Esophagus (tissue), 2 donors: ENCODE measurements at regions not wholly inside any gene's neighbourhood (a gene's known extent, or its start where the extent isn't known, plus 50 kb on each side); places are given as distances from the start of the nearest gene placed in this dataset.

Experiments
- H3K27ac ChIP-seq, 2 donors: one replicate each; pipeline ENCODE4 v1.5.1; 2013; ENCODE audit warnings: low read depth in 2 of 2, mild to moderate bottlenecking in 2 of 2, inconsistent platforms in 1 of 2, low read length in 1 of 2, moderate library complexity in 1 of 2
- H3K27me3 ChIP-seq, 2 donors: one replicate each; pipeline ENCODE4 v1.6.1; 2013; ENCODE audit warnings: low read length in 2 of 2, control low read depth in 1 of 2, mild to moderate bottlenecking in 1 of 2; ENCODE audit not compliant: insufficient read depth in 2 of 2, control insufficient read depth in 1 of 2
- H3K36me3 ChIP-seq, 2 donors: one replicate each; pipeline ENCODE4 v1.6.1; 2013; ENCODE audit warnings: low read length in 1 of 2; ENCODE audit not compliant: control insufficient read depth in 2 of 2, insufficient read depth in 2 of 2
- H3K4me1 ChIP-seq, 2 donors: one replicate each; pipeline ENCODE4 v1.6.1; 2013; ENCODE audit warnings: low read length in 1 of 2; ENCODE audit not compliant: control insufficient read depth in 2 of 2, insufficient read depth in 2 of 2
- H3K4me3 ChIP-seq, 2 donors: one replicate each; pipeline ENCODE4 v1.5.1; 2013; ENCODE audit warnings: low read length in 2 of 2, mild to moderate bottlenecking in 2 of 2, low read depth in 1 of 2, moderate library complexity in 1 of 2
- H3K9me3 ChIP-seq, 2 donors: one replicate each; pipeline ENCODE4 v1.6.1; 2013; ENCODE audit warnings: mild to moderate bottlenecking in 2 of 2, low read depth in 1 of 2, low read length in 1 of 2, moderate library complexity in 1 of 2; ENCODE audit not compliant: control insufficient read depth in 2 of 2, insufficient read depth in 1 of 2
- WGBS, 2 donors: extraction: QIAGEN DNeasy Blood & Tissue Kit; methylation state at CpG; one replicate each; pipeline ENCODE4 v1.1.7; 2013; 5-methylcytosine and 5-hydroxymethylcytosine counted together
- donor health status: healthy with polysubstance abuse.
- donor health status: Bipolar disorder and iron deficiency.

DNA sequence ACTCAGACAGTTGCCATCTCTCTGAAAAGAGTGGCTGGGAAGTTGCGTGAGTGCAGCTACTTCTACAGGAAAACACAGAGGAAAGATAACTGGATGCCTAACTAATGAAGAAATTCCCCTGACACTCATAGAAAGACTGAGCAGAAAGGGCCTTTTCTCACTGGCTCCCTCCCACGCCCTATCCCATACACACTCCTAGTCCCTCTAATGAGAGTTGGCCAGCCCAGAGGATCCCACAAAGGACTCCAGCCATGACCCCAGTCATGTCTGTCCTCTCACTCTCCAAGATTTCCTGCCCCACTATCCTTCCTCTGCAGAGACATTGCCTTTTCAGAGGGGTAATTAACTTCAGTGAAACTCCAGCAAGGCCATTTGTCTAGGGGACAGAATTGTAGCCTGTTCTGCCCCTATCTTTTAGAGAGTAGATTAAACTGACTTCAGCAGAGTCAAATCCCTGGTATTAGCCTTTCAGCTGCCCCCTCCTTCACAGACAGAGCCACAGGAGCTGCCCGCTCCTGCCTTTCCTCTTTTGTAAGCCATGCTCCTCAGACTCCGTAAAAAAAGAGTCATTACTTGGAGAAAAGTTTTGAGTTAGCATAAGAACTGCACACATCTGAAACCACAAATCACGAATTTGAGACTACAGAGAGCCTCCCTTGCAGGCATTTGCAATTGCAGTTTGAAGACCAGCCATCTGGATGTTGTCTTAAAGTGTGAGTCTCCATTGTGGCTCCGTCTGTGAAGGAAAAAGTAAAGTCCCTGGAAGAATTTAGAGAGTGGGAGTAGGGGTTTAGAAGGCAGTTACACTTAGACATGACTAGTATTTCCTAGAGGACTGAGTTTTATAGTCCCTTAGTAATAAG lies 129.1 kb upstream of the SEMA6D start:
- H3K4me1 ChIP-seq = peaks cover 0 to 1% of the 10 kb centered on the region in 2 donors
- no peaks in the 10 kb centered on the region for H3K36me3 ChIP-seq
- H3K4me3 ChIP-seq = no peak overlapping the region
- no peaks in the 10 kb centered on the region for H3K9me3 ChIP-seq
- 72 to 77% methylated on average over 6 of the region's 6 CpGs for WGBS, 2 donors
- H3K27ac ChIP-seq = no peak overlapping the region
- H3K27me3 ChIP-seq = no peaks in the 10 kb centered on the region

DNA sequence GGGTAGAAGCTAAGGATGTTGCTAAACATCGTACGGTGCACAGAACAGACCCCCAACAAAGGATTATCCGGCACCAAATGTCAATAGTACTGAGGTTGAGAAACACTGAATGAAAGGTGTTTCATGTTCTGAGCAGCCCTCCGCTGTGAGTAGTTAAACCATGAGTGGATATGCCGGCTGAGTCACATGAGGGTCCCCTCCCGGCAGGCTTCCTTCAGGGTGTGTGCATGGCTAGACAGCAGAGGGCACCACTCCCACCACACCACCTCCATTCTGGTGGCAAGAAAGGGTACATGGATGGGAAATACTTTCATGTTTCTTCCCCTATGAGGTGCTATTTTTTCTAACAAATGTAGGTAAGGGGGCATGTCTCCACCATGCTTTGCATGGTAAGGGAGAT lies 128.3 kb upstream of the SEMA6D start:
- Histone ChIP-seq H3K9me3 (no peaks in the 10 kb centered on the region), H3K4me1 (peaks cover 0 to 1% of the 10 kb centered on the region in 2 donors), H3K27me3 (no peaks in the 10 kb centered on the region), H3K36me3 (no peaks in the 10 kb centered on the region), H3K4me3 (no peak overlapping the region), H3K27ac (no peak overlapping the region)
- 93 to 95% methylated on average over 6 of the region's 6 CpGs for WGBS, 2 donors

DNA sequence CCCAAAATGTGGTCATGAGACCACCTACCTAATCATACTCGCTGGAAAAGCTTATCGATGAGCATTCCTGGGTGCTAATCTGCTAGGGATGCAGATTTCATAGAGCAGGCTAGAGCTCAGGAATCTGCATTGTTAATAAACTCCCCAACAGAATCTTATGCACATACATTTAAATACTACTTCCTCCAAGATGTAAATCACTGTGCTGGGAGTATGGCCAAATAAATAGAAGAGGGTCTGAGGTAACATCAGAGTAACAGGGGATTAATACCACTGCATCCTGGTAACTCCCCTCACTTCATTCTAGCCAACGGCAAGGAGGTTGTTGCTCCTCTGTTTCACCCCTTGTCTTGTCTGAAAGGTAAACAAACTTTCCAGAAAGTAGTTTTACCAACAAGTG lies 118.3 kb upstream of the SEMA6D start:
- Histone ChIP-seq H3K27me3 (no peaks in the 10 kb centered on the region), H3K9me3 (no peaks in the 10 kb centered on the region), H3K27ac (no peak overlapping the region), H3K4me3 (no peak overlapping the region), H3K36me3 (no peaks in the 10 kb centered on the region), H3K4me1 (no peaks in the 10 kb centered on the region)
- WGBS, 2 donors = 42 to 59% methylated on average over 3 of the region's 3 CpGs

DNA sequence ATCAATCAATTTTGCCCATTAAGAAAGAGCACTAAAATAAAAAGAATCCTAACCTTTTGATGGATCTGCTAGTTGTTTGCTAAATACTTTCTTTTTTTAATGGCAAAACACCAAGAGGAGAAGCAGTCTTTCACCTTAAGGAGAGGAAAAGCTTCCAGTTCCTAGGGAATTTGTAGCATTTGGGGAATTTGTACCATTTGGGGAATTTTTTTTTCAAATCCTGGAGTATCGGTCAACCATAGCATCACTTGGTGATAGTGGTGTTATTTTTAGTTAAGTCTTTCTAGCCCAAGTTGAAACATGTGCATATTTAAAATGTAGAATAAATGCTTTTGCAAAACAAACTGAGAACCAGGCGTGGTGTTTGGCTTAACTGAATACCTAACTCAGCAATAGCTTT lies 117.5 kb upstream of the SEMA6D start:
- Histone ChIP-seq H3K9me3 (no peaks in the 10 kb centered on the region), H3K4me3 (no peak overlapping the region), H3K4me1 (no peaks in the 10 kb centered on the region), H3K36me3 (no peaks in the 10 kb centered on the region), H3K27ac (no peak overlapping the region), H3K27me3 (no peaks in the 10 kb centered on the region)
- 61 to 64% methylated on average over 2 of the region's 2 CpGs for WGBS, 2 donors

DNA sequence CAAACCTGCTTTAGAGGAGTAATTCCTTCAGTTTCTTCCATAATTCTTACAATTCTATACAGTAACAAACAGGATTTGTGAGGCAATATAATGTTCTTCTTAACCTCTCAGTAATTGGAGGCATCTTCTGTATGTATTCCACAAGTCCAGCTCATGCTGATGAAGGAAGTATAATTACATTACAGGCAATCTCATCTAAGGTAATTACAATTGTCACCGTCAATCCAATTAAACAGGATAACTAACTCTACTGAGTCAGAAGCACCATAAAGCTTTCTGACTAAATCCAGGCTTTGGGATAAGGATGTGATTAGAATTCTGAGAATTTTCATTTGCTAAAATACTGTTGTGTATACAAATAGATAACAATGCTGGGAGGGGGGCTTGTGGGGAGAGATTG lies 115.2 kb upstream of the SEMA6D start:
- H3K9me3 ChIP-seq = no peaks in the 10 kb centered on the region
- WGBS, 2 donors = 46 to 94% methylated on average over 1 of the region's 1 CpG
- H3K4me1 ChIP-seq = no peaks in the 10 kb centered on the region

DNA sequence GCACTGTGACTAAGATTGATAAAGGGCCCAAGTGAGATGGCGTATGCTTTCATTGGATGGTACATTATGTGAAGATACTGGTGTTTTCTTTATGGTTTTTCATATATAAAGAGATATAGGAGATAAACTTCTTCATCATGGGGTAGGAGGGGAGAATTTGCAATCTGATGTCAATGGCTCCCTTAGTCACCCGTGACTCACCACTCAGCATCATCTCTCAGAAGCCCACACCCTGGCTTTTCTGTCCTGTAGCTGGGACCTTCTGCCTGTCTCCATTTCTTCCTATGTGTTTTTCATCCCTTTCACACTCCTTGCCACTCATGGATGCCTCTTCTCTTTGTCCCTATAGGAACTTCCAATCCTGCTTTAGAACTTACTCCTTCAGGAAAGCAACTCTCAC lies 114.3 kb upstream of the SEMA6D start:
- H3K27me3 ChIP-seq = peaks cover 0 to 3% of the 10 kb centered on the region in 2 donors
- H3K4me3 ChIP-seq = no peak overlapping the region
- no peak overlapping the region for H3K27ac ChIP-seq
- no peaks in the 10 kb centered on the region for H3K36me3 ChIP-seq
- no peaks in the 10 kb centered on the region for H3K9me3 ChIP-seq
- 98% methylated on average over 2 of the region's 2 CpGs for WGBS, 2 donors
- no peaks in the 10 kb centered on the region for H3K4me1 ChIP-seq

More for the DNA sequence above, 115.2 kb upstream of the SEMA6D start:
- no peaks in the 10 kb centered on the region for H3K36me3 ChIP-seq
- peaks cover 0 to 3% of the 10 kb centered on the region in 2 donors for H3K27me3 ChIP-seq
- H3K4me3 ChIP-seq = no peak overlapping the region
- no peak overlapping the region for H3K27ac ChIP-seq

DNA sequence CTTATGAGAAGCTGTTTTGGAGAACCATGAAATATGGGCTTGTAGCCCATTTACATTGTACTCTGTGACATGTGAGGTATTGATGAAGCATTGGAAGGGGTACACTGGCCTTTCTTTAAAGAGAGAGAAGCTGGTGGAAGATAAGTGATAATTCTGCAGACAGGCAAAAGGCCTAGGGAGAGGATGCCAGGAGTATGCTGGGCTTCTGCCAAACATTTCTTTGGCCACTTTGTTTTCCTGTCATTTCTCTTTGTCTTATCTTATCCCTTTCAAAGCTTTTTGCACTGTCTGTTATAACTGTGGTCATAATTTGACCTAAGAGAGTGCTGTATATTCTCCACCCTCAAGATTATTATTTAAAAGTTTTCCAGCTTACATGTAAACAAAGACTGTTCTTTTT lies 109.6 kb upstream of the SEMA6D start:
- H3K4me3 ChIP-seq = no peak overlapping the region
- no peaks in the 10 kb centered on the region for H3K36me3 ChIP-seq
- no peaks in the 10 kb centered on the region for H3K4me1 ChIP-seq
- no peak overlapping the region for H3K27ac ChIP-seq
- H3K27me3 ChIP-seq = peaks cover 0 to 3% of the 10 kb centered on the region in 2 donors
- no peaks in the 10 kb centered on the region for H3K9me3 ChIP-seq

DNA sequence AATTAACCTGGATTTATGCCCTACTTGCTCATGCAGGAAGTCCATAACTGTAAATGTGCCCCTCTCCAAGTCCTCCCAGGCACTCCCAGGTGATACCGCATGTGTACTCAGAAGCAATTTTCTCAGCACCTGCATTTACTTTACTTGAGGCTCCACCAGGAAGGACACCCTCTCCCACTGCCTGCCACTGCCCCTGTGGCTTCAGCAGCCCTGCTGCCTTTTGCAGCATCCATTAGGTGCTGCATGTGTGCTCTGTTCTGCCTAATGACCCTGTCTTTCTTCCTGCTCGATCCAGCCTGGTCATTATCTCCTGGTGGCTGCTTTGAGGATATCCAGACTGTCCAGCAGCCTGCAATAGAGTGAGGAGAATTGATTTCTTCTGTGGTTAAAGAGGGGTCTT lies 107.6 kb upstream of the SEMA6D start:
- WGBS, 2 donors = 71 to 81% methylated on average over 2 of the region's 2 CpGs
- H3K36me3 ChIP-seq = no peaks in the 10 kb centered on the region

DNA sequence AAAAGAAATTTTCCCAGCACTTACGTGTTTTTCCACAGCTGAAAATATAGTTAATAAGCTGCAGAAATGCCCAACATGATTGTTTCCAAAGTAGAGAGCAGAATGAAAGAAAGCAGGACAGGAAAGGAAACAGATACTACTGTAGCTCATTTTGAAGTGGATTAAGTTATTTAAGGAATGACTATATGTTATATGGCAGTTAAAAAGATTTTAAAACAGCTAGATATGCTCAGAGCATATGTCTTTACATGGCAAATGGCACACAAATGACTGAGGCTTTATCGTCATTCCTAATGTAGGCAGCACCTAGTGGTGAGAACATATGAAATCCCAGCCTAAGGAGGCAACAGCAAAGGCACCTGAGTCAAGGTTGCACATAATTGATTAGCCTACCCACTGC lies 106.6 kb upstream of the SEMA6D start:
- Histone ChIP-seq H3K36me3 (no peaks in the 10 kb centered on the region), H3K9me3 (no peaks in the 10 kb centered on the region), H3K27me3 (peaks cover 0 to 3% of the 10 kb centered on the region in 2 donors), H3K4me1 (no peaks in the 10 kb centered on the region), H3K4me3 (no peak overlapping the region), H3K27ac (no peak overlapping the region)
- WGBS, 2 donors = 90 to 94% methylated on average over 2 of the region's 2 CpGs

More for the DNA sequence above, 107.6 kb upstream of the SEMA6D start:
- no peak overlapping the region for H3K4me3 ChIP-seq
- no peaks in the 10 kb centered on the region for H3K9me3 ChIP-seq
- no peak overlapping the region for H3K27ac ChIP-seq
- no peaks in the 10 kb centered on the region for H3K4me1 ChIP-seq
- H3K27me3 ChIP-seq = peaks cover 0 to 3% of the 10 kb centered on the region in 2 donors

DNA sequence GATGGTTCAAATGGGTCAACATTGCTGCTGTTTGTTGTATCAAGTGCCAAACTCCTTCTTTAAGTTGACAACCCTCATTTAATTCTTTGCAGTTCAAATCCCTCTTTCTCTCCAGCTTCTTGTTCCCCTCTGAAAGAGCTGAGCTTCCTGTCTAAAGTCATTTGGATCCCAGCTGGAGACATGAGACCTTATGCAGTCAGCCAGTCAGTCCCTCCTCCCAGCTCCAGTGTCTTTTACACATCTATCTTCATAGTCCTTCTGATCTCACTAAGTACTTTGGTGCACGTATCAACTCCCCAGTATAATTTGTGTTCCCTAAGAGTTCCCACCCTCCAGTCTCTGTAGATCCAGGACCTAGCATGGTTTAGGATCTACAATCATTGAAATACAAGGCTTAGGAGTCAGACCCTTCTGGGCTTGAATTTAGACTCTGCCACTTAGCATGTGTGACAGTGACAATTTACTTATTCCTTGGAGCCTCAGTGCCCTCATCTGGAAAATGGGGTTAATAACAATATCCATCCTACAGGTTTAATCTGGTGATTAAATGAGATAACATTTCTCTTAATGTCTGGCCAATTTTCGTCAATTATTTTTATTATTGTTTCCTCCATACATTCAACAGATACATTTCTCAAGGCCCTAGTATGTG lies 102.8 kb upstream of the SEMA6D start:
- H3K4me3 ChIP-seq = no peak overlapping the region
- no peaks in the 10 kb centered on the region for H3K9me3 ChIP-seq
- 84 to 88% methylated on average over 2 of the region's 2 CpGs for WGBS, 2 donors
- H3K27me3 ChIP-seq = peaks cover 0 to 2% of the 10 kb centered on the region in 2 donors
- no peak overlapping the region for H3K27ac ChIP-seq
- H3K36me3 ChIP-seq = no peaks in the 10 kb centered on the region
- no peaks in the 10 kb centered on the region for H3K4me1 ChIP-seq
